IPS-NIHi11 (cell line): ENCODE measurements at regions not wholly inside any gene's neighbourhood (a gene's known extent, or its start where the extent isn't known, plus 50 kb on each side); places are given as distances from the start of the nearest gene placed in this dataset.

ENCODE experiments used
- DNase-seq: peaks from one replicate; pipeline ENCODE4 v3.0.0; 2012; ENCODE audit warnings: mixed read lengths, low spot score

GRCh38 chr5:158644301-158644700, 455.4 kb downstream of the EBF1 start:
- DNase-seq, result no peak

DNA sequence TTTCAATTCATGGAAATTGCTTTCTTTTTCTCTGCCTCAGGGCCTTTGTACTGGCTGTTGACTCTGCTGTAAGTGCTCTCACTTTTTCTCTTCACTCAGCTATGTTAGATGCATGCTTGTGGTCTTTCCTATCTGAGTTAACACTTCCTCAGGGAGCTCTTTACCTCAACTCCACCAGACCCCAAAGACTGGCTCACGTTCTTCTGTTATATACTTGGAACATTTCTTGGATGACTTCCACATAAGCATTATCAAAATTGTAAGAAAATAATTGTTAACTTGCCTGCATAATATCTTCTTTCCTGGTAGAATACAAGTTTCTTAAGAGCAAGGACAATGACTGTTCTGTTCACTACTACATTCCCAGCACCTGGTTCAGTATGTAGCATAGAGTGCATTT, 455.9 kb downstream of the EBF1 start:
- DNase-seq, result no peak

DNA sequence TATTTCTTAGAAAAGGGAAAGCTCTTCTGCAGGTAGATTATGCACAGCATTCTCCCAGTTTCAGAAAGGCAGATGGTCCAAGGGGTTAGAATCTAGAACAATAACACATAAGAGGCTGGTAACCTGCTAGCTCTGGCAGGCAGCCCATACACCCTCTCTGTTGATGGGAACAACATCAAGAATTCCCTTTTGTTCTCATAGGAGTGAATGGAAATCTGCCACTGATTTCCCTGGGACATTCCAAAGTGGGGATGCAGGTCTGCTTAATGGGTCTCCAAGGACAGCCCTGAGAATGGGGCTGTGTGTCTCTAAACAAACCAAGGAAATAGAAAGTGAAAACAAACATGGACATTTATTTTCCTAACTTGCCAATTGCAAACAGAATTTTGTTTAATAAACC, 456.8 kb downstream of the EBF1 start:
- DNase-seq, result no peak

DNA sequence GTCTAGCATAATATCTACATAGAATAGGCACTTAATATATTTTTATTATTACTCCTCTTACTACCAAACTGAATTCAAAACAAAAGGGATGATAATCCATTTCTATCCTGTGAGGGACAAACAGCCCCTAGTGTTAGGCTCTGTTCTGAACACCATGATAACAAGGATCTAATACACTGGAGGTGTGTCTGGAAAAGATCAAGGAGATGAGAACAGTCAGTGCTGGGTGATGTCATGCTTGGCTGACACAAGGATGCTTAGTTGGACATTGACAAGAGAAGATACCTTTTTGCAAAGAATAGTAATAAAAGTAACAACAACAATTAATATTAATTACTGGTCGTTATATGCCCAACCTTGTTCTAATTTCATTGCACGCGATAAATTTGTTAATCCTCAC, 458.7 kb downstream of the EBF1 start:
- no peak for DNase-seq

- DNase-seq, result no peak
Measured at GRCh38 chr5:158640593-158640980, 459.1 kb downstream of the EBF1 start.

GRCh38 chr5:158639881-158640592, 459.7 kb downstream of the EBF1 start:
- DNase-seq, result no peak

DNA sequence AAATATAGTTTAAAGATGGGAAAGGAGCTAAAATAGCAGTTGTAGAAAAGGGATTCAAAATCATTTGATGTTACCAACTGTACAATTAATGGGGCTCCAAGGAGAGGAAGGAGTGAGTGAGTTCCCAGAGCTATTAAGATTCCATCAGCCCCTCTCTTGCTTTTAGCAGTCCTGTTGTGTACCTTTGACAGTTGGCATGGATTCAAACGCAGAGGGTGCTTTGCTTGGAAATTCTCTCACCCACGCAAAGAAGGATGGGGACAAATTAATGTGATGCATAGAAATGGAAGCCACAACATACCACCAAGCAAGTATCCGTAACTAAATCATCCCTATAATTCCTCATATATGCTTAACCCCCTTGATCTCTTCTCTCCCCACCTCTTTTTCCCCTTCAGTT, 461.3 kb downstream of the EBF1 start:
- DNase-seq, result no peak

DNA sequence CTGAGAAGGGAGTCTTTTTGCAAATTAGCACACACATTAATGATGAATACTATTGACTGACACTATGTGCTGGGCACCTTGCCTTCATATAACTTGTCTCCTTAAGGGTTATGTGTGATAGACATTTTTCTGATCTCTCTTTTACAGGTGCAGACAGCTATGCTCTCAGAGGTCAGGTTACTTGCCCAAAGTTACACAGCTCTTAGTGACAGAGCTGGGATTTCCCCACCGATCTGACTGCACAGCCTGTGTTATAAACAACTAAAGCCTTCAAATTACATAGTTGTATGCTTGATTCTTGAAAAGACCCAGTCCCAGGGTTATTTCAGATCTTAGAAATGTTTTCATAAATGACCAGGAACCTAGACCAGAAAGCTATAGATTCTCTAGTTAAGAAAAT, 462.7 kb downstream of the EBF1 start:
- no peak for DNase-seq

GRCh38 chr5:158635565-158635964, 464.2 kb downstream of the EBF1 start:
- DNase-seq, result no peak

DNA sequence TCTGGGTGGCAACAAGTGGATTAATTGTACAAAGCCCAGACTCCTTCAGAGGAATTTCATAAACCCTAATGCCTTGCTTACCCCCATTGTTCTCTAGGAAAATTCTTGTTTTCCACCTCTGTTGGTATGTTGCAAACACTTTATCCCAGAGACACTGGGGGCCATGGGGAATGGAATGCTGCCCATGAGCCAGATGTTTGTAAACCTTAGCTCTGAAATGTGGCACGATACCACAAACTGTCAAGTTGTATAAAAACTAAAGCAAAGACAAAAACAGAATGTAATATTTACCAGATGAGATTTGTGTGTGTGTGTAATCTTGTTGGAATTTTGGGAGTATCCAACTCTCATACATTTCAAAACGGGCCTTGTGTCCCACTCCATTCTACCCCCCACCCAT, 465.0 kb downstream of the EBF1 start:
- no peak for DNase-seq

GRCh38 chr5:158629591-158630312, 470.0 kb downstream of the EBF1 start:
- no peak for DNase-seq

DNA sequence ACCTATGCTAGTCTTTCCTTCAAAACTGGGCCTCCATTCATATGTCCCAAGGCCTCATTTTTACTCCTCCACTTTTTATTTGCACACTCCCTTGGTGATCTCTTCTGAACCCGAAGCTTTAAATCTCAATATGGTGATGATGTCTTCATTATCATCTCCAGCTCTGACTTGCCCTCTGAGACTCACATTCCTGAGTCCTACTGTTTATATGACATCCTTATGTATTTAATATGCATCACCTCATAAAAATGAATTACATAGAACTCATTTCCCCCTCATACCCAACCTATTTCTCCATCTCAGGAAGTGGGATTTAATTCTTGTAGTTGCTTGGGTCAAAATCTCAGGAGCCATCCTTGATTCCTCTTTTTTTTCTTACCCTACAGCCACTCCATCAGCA, 473.0 kb downstream of the EBF1 start:
- no peak for DNase-seq

- no peak for DNase-seq
Measured at GRCh38 chr5:158623971-158624370, 475.7 kb downstream of the EBF1 start.

- no peak for DNase-seq
Measured at GRCh38 chr5:158621391-158621790, 478.3 kb downstream of the EBF1 start.

- no peak for DNase-seq
Measured at GRCh38 chr5:158619083-158619788, 480.5 kb downstream of the EBF1 start.

DNA sequence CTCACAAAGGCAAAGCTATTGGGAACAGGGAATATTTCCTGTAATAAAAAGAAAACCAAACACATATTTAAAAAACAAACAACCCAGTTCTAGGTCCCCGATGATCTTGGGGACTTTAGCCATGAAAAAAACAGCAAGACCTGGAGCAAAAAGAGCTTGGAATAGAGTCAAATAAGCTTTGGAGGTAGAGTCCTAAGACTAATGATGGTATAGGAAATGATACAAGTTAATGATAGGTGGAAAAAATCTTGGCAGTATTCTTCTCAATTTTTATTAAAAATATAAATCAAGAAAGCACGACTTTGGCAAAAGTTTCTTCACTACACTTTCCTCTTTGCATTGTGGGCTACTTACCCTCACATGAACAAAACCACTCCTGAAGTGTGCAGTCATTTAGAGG, 481.5 kb downstream of the EBF1 start:
- no peak for DNase-seq

DNA sequence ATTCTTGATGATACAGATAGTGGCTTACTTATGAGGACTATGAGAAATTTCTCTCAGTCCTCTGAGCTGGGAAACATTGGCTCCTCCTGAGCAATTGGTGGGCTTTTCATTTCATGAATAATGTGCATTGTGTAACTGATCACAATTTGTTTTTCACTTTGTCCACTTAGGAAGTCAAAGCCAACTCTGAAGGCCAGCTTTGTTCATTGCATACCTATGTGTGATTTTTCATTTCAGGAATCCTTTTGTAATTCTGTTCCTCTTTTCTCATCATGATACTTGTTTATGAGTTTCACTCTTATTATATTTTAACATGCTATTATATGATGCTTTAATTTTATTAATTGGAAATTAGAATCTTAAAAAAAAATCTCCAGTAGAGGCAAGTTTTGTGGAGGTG, 483.0 kb downstream of the EBF1 start:
- DNase-seq, result no peak

DNA sequence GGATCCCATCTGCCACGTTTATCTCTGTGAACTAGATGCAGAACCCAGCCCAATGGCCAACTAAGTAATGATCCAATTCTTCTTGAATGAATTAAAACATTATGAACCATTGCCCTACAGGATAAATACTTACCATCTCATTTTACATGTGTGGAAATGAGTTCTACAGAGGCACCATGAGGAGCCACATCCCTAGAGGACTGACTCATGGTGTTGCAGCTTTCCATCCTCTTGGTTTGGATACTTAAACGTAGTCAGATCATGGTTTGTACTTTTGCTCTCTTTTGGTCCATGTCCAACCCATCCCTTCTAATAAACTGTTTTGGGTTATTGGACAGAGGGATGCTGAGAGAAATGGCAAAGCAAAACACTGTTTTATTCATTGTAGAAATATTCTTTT, 484.8 kb downstream of the EBF1 start:
- no peak for DNase-seq

- DNase-seq, result no peak
Measured at GRCh38 chr5:158611581-158611980, 488.1 kb downstream of the EBF1 start.

DNA sequence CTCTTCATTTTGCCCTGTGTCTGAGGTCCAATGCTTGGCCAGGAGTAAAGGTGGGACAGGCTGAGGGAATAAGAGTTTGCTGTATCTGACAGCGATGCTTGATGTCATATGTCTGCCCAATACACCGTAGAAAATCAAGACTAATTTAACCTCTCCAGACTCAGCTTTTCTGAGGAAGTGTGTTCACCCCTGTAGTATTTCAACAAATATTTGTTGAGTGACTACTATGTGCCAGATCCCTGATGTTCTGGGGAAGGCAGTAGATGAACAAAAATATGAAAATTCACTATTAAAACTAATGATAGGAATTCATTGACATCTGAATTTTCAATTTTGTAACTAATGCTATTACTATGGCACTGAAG, 489.7 kb downstream of the EBF1 start:
- DNase-seq, result no peak

DNA sequence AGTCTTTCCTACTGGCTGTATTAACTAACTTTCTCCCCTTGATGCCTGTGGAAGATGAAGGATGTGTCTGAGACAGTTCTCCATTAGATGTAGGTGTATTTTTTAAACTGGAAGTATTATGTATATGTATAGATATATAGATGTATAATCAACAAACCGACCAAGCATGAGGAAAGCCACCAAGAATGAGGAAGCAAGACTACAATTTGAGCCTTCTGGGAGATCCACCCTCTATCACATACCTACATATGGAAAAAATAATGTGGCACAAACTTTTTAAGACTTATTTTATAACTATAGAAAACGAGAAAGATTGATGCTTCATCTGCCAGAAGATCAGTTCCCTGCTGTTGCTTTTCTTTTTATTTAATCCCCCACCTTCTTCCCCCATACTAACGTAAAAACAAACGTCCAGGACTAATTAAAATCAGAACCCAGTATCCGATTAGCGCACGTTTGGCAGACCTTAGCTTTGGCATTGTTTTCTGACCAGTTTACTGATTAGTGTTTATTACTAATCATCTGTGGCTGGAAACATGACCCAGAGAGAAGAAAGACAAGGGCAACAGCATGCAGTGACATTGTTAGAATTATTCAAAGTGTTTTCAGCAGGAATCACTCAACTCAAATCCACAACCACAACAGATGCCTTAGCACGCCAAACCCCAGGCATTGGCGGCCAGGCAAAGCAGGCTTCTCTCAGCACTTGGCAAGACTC, 490.2 kb downstream of the EBF1 start:
- DNase-seq, result no peak

DNA sequence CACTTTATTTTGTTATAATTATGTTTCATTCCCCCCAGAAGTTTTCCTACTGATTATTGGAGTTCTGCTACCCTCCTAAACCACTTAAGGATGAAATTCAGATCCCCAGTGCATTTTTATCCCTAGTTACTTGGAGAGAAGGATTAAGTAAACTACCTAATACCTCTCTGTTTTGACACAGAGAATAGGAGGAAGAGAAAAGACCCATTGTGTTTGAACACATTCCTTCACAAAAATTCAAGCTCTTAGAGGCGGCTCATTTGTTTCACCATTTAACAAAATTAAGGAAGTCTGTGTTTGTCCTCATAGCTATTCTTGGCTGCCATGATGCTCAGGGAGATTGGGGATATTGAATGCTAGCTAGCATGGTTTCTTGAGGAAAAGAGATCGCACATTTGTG, 492.6 kb downstream of the EBF1 start:
- no peak for DNase-seq

GRCh38 chr5:158606233-158606632, 493.5 kb downstream of the EBF1 start:
- no peak for DNase-seq
